GM12875 (cell line): ENCODE measurements at regions not wholly inside any gene's neighbourhood (a gene's known extent, or its start where the extent isn't known, plus 50 kb on each side); places are given as distances from the start of the nearest gene placed in this dataset.

Experiments used
- H3K4me3 ChIP-seq: one replicate; pipeline ENCODE4 v1.5.1; 2011; ENCODE audit warnings: low read depth, low read length, control low read depth
- CTCF ChIP-seq: IDR thresholded peaks from 2 replicates; pipeline ENCODE4 v1.5.1; 2011; ENCODE audit warnings: low read depth, mild to moderate bottlenecking, control low read depth, inconsistent platforms, low read length, moderate library complexity, borderline replicate concordance; ENCODE audit not compliant: insufficient read depth

- TF ChIP-seq CTCF, result no peak
- no peak overlapping the region for H3K4me3 ChIP-seq
Measured at GRCh38 chr13:85434927-85435326, 364.3 kb downstream of the SLITRK6 start.

- no peak overlapping the region for H3K4me3 ChIP-seq
- TF ChIP-seq CTCF, result no peak
Measured at GRCh38 chr13:85432881-85433280, 366.3 kb downstream of the SLITRK6 start.

GRCh38 chr13:85431720-85432119, 367.5 kb downstream of the SLITRK6 start:
- no peak for TF ChIP-seq CTCF
- no peak overlapping the region for H3K4me3 ChIP-seq

- TF ChIP-seq CTCF, result no peak
- no peak overlapping the region for H3K4me3 ChIP-seq
Measured at GRCh38 chr13:85430216-85430794, 368.9 kb downstream of the SLITRK6 start.

GRCh38 chr13:85427416-85427815, 371.8 kb downstream of the SLITRK6 start:
- TF ChIP-seq CTCF, result no peak
- H3K4me3 ChIP-seq, result no peak overlapping the region

- H3K4me3 ChIP-seq, result no peak overlapping the region
- TF ChIP-seq CTCF, result no peak
Measured at GRCh38 chr13:85420136-85420535, 379.1 kb downstream of the SLITRK6 start.

GRCh38 chr13:85419611-85420010, 379.6 kb downstream of the SLITRK6 start:
- TF ChIP-seq CTCF, result no peak
- no peak overlapping the region for H3K4me3 ChIP-seq
